Panc1 (cell line): ENCODE measurements at regions not wholly inside any gene's neighbourhood (a gene's known extent, or its start where the extent isn't known, plus 50 kb on each side); places are given as distances from the start of the nearest gene placed in this dataset.

Experiments
- ATAC-seq: fragments of 200-7000 bp; cut with Tn5 transposase; 2 replicates; pipeline ENCODE4 v1.9.1; 2020; ENCODE audit warnings: mild to moderate bottlenecking, moderate library complexity
- BruUV-seq: library from RNA; stranded (reverse); fragments of 400-500 nt; replicated peaks from 2 replicates; lab custom pipeline; 2021; lab: Mats Ljungman, UMichigan
- CTCF ChIA-PET: fragments of 300-600 bp; sonication (Branson Sonifier 250); formaldehyde crosslinking; loops from one replicate; lab custom pipeline; 2022; ENCODE audit warnings: antibody characterized with exemption; lab: Charles Lee
- POLR2A ChIA-PET: fragments of 300-600 bp; sonication (Branson Sonifier 250); formaldehyde crosslinking; loops from one replicate; lab custom pipeline; 2022; ENCODE audit warnings: antibody characterized with exemption; lab: Charles Lee
- DNase-seq: peaks from one replicate; pipeline ENCODE4 v3.0.0-alpha.2; 2010; ENCODE audit warnings: low read depth, low spot score
- H3K27ac ChIP-seq: 2 replicates; pipeline ENCODE4 v1.5.1; 2011; ENCODE audit warnings: mild to moderate bottlenecking, low read length, inconsistent platforms
- H3K27me3 ChIP-seq: fragments of 200-500 bp; sonication (Bioruptor generic); 2 replicates; pipeline ENCODE4 v1.6.0; 2014; ENCODE audit warnings: low read length, inconsistent platforms; ENCODE audit not compliant: control insufficient read depth, insufficient read depth
- H3K36me3 ChIP-seq: fragments of 200-500 bp; sonication (Bioruptor generic); 2 replicates; pipeline ENCODE4 v1.5.1; 2014; ENCODE audit warnings: inconsistent platforms, mild to moderate bottlenecking, low read length, moderate library complexity; ENCODE audit not compliant: control insufficient read depth, insufficient read depth
- H3K4me1 ChIP-seq: 2 replicates; pipeline ENCODE4 v1.5.1; 2011; ENCODE audit warnings: inconsistent platforms, mild to moderate bottlenecking, low read length, moderate library complexity; ENCODE audit not compliant: control insufficient read depth, insufficient read depth
- H3K4me3 ChIP-seq, 2 experiments: 2 replicates each; pipeline ENCODE4 v1.5.1; 2011 to 2012; ENCODE audit warnings: low read depth in 2 of 2, low read length in 2 of 2, mild to moderate bottlenecking in 2 of 2, inconsistent platforms in 1 of 2, moderate library complexity in 1 of 2
- H3K9me3 ChIP-seq: fragments of 200-500 bp; sonication (Bioruptor generic); 2 replicates; pipeline ENCODE4 v1.5.1; 2014; ENCODE audit warnings: low read depth, mild to moderate bottlenecking, inconsistent platforms, low read length, moderate library complexity; ENCODE audit not compliant: control insufficient read depth, insufficient read depth
- POLR2AphosphoS5 ChIP-seq: IDR thresholded peaks from 2 replicates; pipeline ENCODE4 v1.6.1; 2012; ENCODE audit warnings: mild to moderate bottlenecking, low read depth, low read length, moderate library complexity
- SIN3A ChIP-seq: IDR thresholded peaks from 2 replicates; pipeline ENCODE4 v1.6.1; 2012; ENCODE audit warnings: low read depth, mild to moderate bottlenecking, low read length, moderate library complexity, borderline replicate concordance; ENCODE audit not compliant: insufficient read depth
- TCF7L2 ChIP-seq: IDR thresholded peaks from 2 replicates; pipeline ENCODE4 v1.6.1; 2011; ENCODE audit warnings: mild to moderate bottlenecking, low read depth, low read length, inconsistent platforms
- in situ Hi-C: cut with HindIII; loops from 2 replicates; pipeline ENCODE4 v1.10.0; 2016; ENCODE audit warnings: low sequenced_read_pairs, low pct_unique_long_range_greater_than_20kb
- intact Hi-C: fragments of 100-400 bp; cut with micrococcal nuclease; formaldehyde crosslinking; loops from one replicate; pipeline ENCODE4 v1.10.0; 2022; ENCODE audit not compliant: unreplicated experiment
- TF ChIP-seq, protein P1 (sequence below): fragments of 450-650 bp; IDR thresholded peaks from 2 replicates; pipeline ENCODE4 v1.5.1; 2017; ENCODE audit warnings: mild to moderate bottlenecking
- TF ChIP-seq, protein P2 (sequence below), 2 experiments: IDR thresholded peaks; 2 replicates each; pipeline ENCODE4 v1.6.1; 2011 to 2012; ENCODE audit warnings: low read depth in 2 of 2, control low read depth in 1 of 2, low read length in 1 of 2, mild to moderate bottlenecking in 1 of 2, moderate library complexity in 1 of 2; ENCODE audit not compliant: insufficient read depth in 1 of 2

DNA sequence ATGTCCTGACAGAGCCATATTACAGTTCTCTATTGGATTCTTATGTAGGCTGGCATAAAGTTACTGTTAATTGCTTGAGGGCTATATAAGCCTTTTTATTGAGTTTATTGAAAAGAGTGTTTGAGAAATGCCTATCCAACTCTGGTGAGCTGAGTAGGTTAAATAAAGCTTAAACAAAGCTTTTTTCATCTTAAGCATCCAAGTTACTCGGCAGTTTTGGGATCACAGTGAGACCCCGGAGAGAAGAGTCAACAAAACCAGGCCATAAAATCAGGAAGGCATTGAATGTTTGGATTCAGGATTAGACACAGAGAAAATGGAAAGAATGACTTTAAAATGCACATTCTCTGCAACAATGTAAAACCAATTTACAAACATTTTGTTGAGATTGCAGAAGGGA, 588.5 kb downstream of the DACH1 start:
- Histone ChIP-seq H3K9me3 (no peaks in the 10 kb centered on the region), H3K4me1 (no peaks in the 10 kb centered on the region), H3K36me3 (no peaks in the 10 kb centered on the region), H3K27ac (no peak overlapping the region), H3K27me3 (no peaks in the 10 kb centered on the region), H3K4me3 (no peak overlapping the region)
- no peak for TF ChIP-seq SIN3A
- TF ChIP-seq POLR2AphosphoS5: no peak
- TF ChIP-seq TCF7L2: no peak
- TF ChIP-seq, protein P1, sequence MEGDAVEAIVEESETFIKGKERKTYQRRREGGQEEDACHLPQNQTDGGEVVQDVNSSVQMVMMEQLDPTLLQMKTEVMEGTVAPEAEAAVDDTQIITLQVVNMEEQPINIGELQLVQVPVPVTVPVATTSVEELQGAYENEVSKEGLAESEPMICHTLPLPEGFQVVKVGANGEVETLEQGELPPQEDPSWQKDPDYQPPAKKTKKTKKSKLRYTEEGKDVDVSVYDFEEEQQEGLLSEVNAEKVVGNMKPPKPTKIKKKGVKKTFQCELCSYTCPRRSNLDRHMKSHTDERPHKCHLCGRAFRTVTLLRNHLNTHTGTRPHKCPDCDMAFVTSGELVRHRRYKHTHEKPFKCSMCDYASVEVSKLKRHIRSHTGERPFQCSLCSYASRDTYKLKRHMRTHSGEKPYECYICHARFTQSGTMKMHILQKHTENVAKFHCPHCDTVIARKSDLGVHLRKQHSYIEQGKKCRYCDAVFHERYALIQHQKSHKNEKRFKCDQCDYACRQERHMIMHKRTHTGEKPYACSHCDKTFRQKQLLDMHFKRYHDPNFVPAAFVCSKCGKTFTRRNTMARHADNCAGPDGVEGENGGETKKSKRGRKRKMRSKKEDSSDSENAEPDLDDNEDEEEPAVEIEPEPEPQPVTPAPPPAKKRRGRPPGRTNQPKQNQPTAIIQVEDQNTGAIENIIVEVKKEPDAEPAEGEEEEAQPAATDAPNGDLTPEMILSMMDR: no peak
- TF ChIP-seq, protein P2, sequence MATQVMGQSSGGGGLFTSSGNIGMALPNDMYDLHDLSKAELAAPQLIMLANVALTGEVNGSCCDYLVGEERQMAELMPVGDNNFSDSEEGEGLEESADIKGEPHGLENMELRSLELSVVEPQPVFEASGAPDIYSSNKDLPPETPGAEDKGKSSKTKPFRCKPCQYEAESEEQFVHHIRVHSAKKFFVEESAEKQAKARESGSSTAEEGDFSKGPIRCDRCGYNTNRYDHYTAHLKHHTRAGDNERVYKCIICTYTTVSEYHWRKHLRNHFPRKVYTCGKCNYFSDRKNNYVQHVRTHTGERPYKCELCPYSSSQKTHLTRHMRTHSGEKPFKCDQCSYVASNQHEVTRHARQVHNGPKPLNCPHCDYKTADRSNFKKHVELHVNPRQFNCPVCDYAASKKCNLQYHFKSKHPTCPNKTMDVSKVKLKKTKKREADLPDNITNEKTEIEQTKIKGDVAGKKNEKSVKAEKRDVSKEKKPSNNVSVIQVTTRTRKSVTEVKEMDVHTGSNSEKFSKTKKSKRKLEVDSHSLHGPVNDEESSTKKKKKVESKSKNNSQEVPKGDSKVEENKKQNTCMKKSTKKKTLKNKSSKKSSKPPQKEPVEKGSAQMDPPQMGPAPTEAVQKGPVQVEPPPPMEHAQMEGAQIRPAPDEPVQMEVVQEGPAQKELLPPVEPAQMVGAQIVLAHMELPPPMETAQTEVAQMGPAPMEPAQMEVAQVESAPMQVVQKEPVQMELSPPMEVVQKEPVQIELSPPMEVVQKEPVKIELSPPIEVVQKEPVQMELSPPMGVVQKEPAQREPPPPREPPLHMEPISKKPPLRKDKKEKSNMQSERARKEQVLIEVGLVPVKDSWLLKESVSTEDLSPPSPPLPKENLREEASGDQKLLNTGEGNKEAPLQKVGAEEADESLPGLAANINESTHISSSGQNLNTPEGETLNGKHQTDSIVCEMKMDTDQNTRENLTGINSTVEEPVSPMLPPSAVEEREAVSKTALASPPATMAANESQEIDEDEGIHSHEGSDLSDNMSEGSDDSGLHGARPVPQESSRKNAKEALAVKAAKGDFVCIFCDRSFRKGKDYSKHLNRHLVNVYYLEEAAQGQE (IDR thresholded peaks at IDR 0.05; ENCODE audit: insufficient read depth in 1 of 2, low read depth in 2 of 2, low read length in 1 of 2): no peak
- ChIA-PET POLR2A (no interaction called here), CTCF (no interaction called here)
- no TSS peak for BruUV-seq
- DNase-seq: no peak
- in situ Hi-C loops: no loop called here
- ATAC-seq: no peak
- intact Hi-C loops: no loop called here

DNA sequence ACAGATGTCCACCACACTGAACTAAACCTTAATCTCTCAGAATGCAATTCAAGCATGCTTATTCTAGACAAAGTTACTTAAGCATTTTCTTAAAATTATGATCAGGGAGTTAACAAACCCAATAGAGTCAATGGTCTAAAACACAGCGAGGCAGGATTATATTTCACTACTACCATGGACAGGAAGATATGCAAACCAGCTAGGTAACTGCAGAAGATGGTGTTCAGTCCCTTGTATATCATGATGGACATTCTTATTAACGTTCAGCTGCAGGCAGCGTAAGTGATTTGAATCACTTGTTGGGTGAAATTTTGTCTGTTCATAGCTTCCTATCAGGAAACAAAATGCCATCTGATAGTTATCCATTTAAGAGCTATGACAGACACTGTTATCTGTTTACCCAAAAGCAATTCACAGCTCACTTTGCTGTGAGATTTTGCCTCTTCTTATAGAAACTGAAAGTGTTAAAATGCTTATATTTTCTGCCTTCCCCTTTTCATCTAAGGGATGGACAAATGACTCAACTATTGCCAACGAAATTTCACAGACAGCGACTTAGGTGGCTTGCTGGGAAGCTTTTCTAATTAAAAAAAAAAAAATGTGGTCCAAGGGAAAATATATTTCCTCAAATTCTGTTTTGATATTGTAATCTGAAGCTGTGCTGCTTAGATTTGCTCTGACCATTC, 591.9 kb downstream of the DACH1 start:
- in situ Hi-C loops: no loop called here
- H3K4me3 ChIP-seq: no peak overlapping the region
- H3K27me3 ChIP-seq: no peaks in the 10 kb centered on the region
- ChIA-PET POLR2A (no interaction called here), CTCF (interaction anchor here (0.6 kb wide), 1 partner anchor 68 kb away, joined by 3 read pairs; no protein-coding TSS in a partner anchor)
- intact Hi-C loops: no loop called here
- no peaks in the 10 kb centered on the region for H3K4me1 ChIP-seq
- H3K27ac ChIP-seq: no peak overlapping the region
- BruUV-seq: no TSS peak
- ATAC-seq (no peak), DNase-seq (no peak)
- no peaks in the 10 kb centered on the region for H3K9me3 ChIP-seq
- no peaks in the 10 kb centered on the region for H3K36me3 ChIP-seq
- TF ChIP-seq SIN3A: no peak
- TF ChIP-seq, protein P2 (IDR thresholded peaks at IDR 0.05; ENCODE audit: insufficient read depth in 1 of 2, low read depth in 2 of 2, low read length in 1 of 2): no peak
- TF ChIP-seq TCF7L2: no peak
- TF ChIP-seq, protein P1: no peak
- no peak for TF ChIP-seq POLR2AphosphoS5
